ENCODE measurements at regions not wholly inside any gene's neighbourhood (a gene's known extent, or its start where the extent isn't known, plus 50 kb on each side); places are given as distances from the start of the nearest gene placed in this dataset.

DNA sequence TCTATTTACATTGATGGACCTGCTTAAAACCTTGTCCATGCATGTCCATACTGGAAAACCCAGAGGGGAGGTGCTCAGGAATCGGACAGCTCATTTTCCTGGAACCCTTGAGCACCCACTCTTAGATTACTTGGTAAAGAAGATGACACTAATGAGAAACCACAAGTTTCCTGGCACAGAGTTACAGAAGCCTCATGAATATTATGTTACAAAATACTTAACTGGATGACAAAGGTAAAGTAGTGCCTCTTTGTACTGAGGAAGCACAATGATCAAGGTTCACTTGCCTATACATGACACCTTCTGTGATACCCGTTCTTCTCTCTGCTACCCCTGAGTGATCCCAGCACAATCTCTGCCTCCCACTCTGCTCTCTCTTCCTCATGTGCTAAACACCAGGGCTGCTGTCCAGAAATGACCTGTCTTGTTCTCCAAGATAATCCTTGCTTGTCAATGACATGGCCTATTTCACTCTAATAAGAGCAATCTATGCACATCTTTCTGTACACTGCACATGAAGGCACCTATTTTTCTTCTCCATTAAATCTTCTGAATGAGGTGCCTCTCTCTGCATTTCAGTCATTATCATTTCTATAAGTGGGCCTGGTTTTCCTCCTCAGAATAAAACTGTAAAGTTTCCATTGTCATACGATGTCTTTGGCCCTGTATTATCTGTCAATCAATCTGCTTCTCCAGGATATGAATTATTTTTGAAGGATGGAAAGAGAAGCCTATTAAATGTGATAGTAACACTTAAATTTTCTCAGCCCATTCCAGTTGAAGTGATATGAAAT is 684.0 kb upstream of the ACO1 start:
- Histone ChIP-seq H3K4me3 (no peak overlapping the region), H3K9ac (ENCODE audit: low read depth in 2 of 2, low read length in 2 of 2) (no peak overlapping the region), H3K27me3 (no peaks in the 10 kb centered on the region), H3K9me3 (no peaks in the 10 kb centered on the region), H3K4me1 (no peaks in the 10 kb centered on the region), H3K27ac (no peak overlapping the region), H3K36me3 (no peaks in the 10 kb centered on the region)
- intact Hi-C loops (cut with DNase I), result no loop called here
- TF ChIP-seq, protein P1, sequence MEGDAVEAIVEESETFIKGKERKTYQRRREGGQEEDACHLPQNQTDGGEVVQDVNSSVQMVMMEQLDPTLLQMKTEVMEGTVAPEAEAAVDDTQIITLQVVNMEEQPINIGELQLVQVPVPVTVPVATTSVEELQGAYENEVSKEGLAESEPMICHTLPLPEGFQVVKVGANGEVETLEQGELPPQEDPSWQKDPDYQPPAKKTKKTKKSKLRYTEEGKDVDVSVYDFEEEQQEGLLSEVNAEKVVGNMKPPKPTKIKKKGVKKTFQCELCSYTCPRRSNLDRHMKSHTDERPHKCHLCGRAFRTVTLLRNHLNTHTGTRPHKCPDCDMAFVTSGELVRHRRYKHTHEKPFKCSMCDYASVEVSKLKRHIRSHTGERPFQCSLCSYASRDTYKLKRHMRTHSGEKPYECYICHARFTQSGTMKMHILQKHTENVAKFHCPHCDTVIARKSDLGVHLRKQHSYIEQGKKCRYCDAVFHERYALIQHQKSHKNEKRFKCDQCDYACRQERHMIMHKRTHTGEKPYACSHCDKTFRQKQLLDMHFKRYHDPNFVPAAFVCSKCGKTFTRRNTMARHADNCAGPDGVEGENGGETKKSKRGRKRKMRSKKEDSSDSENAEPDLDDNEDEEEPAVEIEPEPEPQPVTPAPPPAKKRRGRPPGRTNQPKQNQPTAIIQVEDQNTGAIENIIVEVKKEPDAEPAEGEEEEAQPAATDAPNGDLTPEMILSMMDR (IDR thresholded peaks at IDR 0.05), result no peak
- no peak for DNase-seq

DNA sequence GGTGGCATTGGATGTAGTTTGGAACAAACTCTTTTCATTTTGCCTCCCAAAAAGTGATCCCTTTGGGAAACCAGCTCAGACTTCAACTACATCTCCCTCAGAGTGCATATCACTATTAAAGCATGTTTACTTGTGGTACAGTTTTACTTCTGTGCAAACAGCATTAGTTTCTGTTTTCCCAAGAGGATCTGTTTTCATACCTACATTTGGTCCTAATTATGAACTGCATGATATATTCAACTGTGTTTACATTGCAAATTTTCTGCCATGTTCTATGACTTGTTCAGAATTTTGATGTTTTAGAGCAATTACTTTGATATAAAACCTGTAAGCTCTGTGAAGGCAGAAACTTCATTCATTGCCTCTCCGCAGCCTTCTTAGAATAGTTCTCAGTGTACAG is 681.5 kb upstream of the ACO1 start:
- Histone ChIP-seq H3K36me3 (no peaks in the 10 kb centered on the region), H3K4me3 (no peak overlapping the region), H3K9me3 (no peaks in the 10 kb centered on the region), H3K4me1 (no peaks in the 10 kb centered on the region), H3K27ac (no peak overlapping the region), H3K9ac (ENCODE audit: low read depth in 2 of 2, low read length in 2 of 2) (no peak overlapping the region), H3K27me3 (no peaks in the 10 kb centered on the region)
- DNase-seq, result no peak
- intact Hi-C loops (cut with DNase I), result no loop called here
- TF ChIP-seq, protein P1 (IDR thresholded peaks at IDR 0.05), result no peak

DNA sequence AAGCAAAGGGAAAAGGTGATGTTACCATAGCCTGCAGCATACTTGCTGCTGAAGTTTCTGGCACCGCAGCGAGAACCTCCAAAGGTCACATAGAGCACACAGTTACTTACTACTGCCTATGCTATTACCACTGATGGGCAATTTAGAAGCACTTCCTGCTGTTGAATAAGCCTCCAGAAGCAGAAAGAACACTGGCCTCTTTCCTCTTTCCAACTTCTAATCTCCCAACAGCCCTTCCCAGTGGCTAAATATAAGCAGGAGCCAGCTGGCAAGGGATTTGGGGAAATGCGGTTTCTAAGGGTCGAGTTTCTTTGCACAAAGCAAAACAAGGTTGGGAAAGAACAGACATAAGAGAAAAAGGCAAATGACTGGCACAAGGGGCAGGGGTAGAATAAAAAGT is 669.2 kb upstream of the ACO1 start:
- Histone ChIP-seq H3K9me3 (no peaks in the 10 kb centered on the region), H3K4me3 (no peak overlapping the region), H3K4me1 (no peaks in the 10 kb centered on the region), H3K27me3 (no peaks in the 10 kb centered on the region), H3K36me3 (no peaks in the 10 kb centered on the region), H3K27ac (no peak overlapping the region), H3K9ac (ENCODE audit: low read depth in 2 of 2, low read length in 2 of 2) (no peak overlapping the region)
- intact Hi-C loops (cut with DNase I), result no loop called here
- TF ChIP-seq, protein P1 (IDR thresholded peaks at IDR 0.05), result no peak
- no peak for DNase-seq

DNA sequence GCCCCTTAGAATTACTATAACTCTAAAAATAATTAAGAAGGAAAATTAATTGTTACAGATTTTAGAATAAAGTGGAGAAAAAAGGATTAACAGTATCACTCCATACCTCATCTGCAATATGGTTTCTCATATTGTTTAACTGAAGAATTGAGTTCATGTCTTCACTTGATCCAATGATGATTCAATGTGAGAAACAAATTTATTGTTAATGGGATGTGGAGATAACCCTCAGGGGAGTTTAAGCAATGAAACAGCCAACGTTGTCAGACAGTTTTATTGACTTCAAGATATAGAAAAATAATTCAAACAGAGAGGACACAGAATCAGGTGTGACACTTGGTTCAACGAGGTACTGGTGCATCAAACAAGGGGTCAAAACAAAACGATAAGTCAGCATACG is 665.2 kb upstream of the ACO1 start:
- no peaks in the 10 kb centered on the region for H3K27me3 ChIP-seq
- no peaks in the 10 kb centered on the region for H3K36me3 ChIP-seq
- no peaks in the 10 kb centered on the region for H3K4me1 ChIP-seq
- H3K27ac ChIP-seq, result no peak overlapping the region
- no peaks in the 10 kb centered on the region for H3K9me3 ChIP-seq
- no peak for DNase-seq
- no peak overlapping the region for H3K4me3 ChIP-seq
- TF ChIP-seq, protein P1 (IDR thresholded peaks at IDR 0.05), result no peak
- intact Hi-C loops (cut with DNase I), result no loop called here
- H3K9ac ChIP-seq (ENCODE audit: low read depth in 2 of 2, low read length in 2 of 2), result no peak overlapping the region

DNA sequence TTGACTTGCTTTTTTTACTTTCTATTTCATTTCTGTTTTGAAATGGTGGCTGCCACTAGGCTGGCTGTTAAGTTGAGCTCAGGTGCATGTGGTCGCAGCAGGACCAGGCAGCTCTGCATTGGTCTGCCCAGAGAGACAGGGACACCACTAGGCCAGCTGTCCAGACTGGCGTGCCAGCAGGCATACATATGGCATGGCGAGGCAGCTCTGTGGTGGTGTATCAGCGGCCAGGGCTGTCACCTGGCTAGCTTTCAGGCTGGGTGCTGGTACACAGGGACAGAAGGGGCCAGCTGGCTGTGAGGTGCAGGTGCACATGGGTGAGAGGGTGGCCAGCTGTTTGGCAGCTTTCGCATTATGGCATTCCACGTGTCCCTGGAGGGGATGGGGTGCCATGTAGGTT is 654.0 kb upstream of the ACO1 start:
- Histone ChIP-seq H3K9me3 (no peaks in the 10 kb centered on the region), H3K4me3 (no peak overlapping the region), H3K36me3 (no peaks in the 10 kb centered on the region), H3K9ac (ENCODE audit: low read depth in 2 of 2, low read length in 2 of 2) (no peak overlapping the region), H3K27me3 (no peaks in the 10 kb centered on the region), H3K27ac (no peak overlapping the region), H3K4me1 (no peaks in the 10 kb centered on the region)
- DNase-seq, result no peak
- TF ChIP-seq, protein P1 (IDR thresholded peaks at IDR 0.05), result no peak
- intact Hi-C loops (cut with DNase I), result no loop called here
